C1 segment of cervical spinal cord (tissue), 14 donors: ENCODE measurements at regions not wholly inside any gene's neighbourhood (a gene's known extent, or its start where the extent isn't known, plus 50 kb on each side); places are given as distances from the start of the nearest gene placed in this dataset.

Experiments used
- DNase-seq, 14 donors: peaks; one replicate each; lab custom pipeline; 2025; lab: John Stamatoyannopoulos, UW

GRCh38 chr3:162193148-162194095 is 696.8 kb downstream of the OTOL1 start:
- DNase-seq, result no peak

GRCh38 chr3:162195147-162195546 is 698.5 kb downstream of the OTOL1 start:
- DNase-seq, result no peak

GRCh38 chr3:162196964-162197363 is 700.4 kb downstream of the OTOL1 start:
- no peak for DNase-seq

- DNase-seq, result no peak
These were observed 704.2 kb downstream of the OTOL1 start for GRCh38 chr3:162200836-162201235.

GRCh38 chr3:162206648-162207047 is 710.0 kb downstream of the OTOL1 start:
- no peak for DNase-seq

GRCh38 chr3:162211470-162211869 is 714.9 kb downstream of the OTOL1 start:
- no peak for DNase-seq

- no peak for DNase-seq
These were observed 716.6 kb downstream of the OTOL1 start for GRCh38 chr3:162213196-162213595.

GRCh38 chr3:162213956-162214355 is 717.3 kb downstream of the OTOL1 start:
- DNase-seq, result no peak

GRCh38 chr3:162217647-162218046 is 721.0 kb downstream of the OTOL1 start:
- peak in 1 of 14 donors; percentile 2 for DNase-seq

- no peak for DNase-seq
These were observed 721.9 kb downstream of the OTOL1 start for GRCh38 chr3:162218479-162218878.

GRCh38 chr3:162224746-162225145 is 728.1 kb downstream of the OTOL1 start:
- DNase-seq, result no peak

GRCh38 chr3:162236949-162237348 is 740.3 kb downstream of the OTOL1 start:
- DNase-seq, result no peak

GRCh38 chr3:162250782-162251181 is 754.2 kb downstream of the OTOL1 start:
- no peak for DNase-seq

- no peak for DNase-seq
These were observed 765.5 kb downstream of the OTOL1 start for GRCh38 chr3:162262129-162262528.

- DNase-seq, result no peak
These were observed 767.0 kb downstream of the OTOL1 start for GRCh38 chr3:162263596-162263995.

GRCh38 chr3:162269636-162270458 is 773.2 kb downstream of the OTOL1 start:
- DNase-seq, result no peak

- no peak for DNase-seq
These were observed 777.5 kb downstream of the OTOL1 start for GRCh38 chr3:162274070-162274469.

- no peak for DNase-seq
These were observed 782.2 kb downstream of the OTOL1 start for GRCh38 chr3:162278834-162279233.

GRCh38 chr3:162285259-162285658 is 788.7 kb downstream of the OTOL1 start:
- no peak for DNase-seq

- DNase-seq, result no peak
These were observed 791.0 kb downstream of the OTOL1 start for GRCh38 chr3:162287600-162287999.

GRCh38 chr3:162292409-162292808 is 795.8 kb downstream of the OTOL1 start:
- no peak for DNase-seq

GRCh38 chr3:162295323-162295983 is 798.8 kb downstream of the OTOL1 start:
- DNase-seq, result no peak
